ENCODE measurements at regions not wholly inside any gene's neighbourhood (a gene's known extent, or its start where the extent isn't known, plus 50 kb on each side); places are given as distances from the start of the nearest gene placed in this dataset.
"Not testable (repeated sequence)": the region's sequence is repeated elsewhere in the genome, so short reads cannot be mapped to it uniquely, and the experiment has no call there.

DNA sequence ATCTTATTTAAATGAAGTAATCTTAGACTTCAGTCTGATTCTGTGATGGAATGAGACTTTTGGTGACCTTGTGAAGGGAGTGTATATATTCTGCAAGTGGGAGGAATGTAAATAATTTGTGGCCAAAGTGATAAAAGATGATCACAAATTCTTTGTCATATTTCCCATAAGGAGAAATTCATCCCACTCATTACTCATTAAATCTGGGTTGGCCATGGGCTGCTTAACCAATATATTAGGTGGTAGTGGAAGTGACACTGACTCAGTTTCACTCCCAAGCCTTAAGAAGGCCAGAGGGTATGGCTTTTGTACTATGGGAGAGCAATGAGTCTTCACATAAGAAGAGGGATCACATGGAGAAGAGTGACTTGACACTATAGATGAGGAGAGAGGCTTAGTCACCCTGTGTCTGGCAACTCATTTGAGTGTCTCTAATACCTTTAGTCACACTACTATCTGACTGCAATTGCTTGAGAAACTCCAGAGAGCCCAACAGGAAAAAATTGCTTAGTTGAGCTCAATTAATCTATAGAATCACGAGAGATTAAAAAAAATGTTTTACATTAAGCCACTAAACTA is 408.2 kb upstream of the PITX2 start:
- DNase-seq (ENCODE audit: low spot score), result no peak

DNA sequence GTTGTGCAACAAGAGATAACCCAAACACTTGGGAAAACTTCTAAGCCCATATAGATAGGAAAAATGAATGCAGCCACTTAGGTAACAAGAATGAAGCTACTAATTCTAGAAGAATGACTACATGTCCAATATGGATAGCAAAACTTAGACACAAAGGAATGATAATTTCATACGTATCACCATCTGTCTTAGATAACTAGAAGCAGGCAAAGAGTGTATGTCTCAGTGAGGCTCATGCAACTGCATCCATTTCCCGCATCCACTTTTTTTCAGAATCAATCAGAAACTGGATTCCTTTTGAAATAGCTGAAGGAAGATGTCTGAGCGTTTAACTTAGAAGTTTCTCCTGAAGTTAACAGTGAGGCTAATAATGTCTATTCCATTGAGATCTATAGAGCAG is 408.7 kb upstream of the PITX2 start:
- no peak for DNase-seq (ENCODE audit: low spot score)

DNA sequence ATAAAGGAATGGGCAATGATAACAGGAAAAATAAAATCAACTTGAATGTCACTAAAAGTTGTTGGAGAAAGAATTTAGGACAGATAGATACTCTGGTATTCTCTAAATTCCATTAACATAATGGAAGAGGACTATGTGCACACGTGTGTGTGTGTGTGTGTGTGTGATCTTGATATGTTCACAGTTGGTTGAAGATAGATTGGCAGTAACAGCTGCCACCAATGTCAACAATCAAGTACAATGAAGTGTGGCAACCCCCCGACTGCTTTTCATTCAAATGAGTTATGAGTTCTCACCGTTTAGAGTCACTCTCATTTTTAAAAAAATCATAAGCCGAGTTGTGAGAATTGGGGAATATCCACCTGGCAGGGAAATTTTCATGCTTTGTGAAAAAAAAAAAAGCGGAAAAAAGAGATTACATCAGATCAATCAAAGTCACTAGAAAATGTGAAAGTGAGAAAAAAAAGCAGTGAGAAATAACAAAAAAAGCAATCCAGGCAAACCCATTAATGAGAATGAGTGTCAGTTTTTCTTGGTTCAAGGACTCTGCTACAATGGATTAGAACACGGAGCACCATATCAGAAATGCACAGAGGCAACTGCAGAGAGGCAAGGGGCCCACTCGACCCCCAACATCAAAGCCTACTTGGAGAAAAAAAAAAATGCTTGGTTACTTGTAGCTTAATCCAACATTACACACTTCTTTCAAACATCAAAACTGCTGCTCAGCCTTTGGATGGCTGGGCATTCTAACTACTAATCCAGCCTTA is 414.9 kb upstream of the PITX2 start:
- no peak for DNase-seq (ENCODE audit: low spot score)

DNA sequence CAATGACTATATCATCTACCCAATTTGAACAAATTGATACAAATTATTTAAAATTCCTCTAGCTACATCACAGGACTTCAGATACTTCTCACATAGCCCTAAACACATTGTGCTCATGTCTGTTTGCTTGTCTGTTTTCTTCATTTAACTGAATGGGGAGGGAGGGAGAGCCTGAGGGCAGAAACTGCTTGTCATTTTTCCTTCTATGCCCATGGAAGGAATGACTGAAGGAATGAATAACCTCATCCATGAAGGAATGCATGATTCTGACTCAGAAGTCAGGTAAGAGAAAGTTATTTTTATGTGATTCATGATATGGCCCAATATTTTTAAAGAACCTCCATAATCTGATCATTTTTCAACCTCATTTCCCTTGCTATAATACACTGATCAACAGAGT is 418.0 kb upstream of the PITX2 start:
- no peak for DNase-seq (ENCODE audit: low spot score)

DNA sequence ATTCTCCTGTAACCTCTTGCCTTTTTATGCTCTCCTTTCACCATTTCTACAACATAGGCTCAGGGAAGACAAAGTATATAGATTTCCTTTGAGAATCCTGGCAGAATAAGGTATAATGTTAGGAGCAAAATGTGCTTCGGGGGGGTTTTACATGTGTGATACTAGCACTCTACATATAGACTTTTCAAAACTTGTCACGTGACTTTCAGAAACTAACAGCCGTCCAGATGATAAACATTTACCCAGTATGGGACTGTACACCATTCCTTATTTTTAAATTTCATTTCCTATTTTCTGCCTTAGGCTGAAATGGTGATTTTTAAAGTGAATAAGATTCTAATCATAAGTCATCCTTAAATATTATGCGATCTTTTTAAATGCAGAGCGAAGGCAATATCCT is 420.4 kb upstream of the PITX2 start:
- no peak for DNase-seq (ENCODE audit: low spot score)

DNA sequence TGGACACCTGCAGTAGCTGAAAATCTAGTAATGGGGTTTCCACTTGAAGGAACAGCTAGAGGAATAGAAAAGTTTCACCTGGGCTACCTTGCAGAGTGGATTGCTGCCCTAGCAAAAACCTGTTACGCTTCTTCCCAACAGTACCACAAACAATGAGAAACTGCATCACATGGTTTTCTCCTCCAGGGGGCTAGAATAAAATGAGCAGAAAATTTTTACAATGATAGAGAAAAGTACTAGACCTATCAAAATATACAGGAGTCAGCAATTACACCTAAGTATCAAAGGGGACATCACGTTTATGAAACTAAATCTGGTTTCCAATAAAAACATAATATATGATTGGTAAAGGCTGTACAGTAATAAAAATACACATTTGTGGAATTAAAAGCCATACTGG is 423.1 kb upstream of the PITX2 start:
- DNase-seq (ENCODE audit: low spot score), result no peak

DNA sequence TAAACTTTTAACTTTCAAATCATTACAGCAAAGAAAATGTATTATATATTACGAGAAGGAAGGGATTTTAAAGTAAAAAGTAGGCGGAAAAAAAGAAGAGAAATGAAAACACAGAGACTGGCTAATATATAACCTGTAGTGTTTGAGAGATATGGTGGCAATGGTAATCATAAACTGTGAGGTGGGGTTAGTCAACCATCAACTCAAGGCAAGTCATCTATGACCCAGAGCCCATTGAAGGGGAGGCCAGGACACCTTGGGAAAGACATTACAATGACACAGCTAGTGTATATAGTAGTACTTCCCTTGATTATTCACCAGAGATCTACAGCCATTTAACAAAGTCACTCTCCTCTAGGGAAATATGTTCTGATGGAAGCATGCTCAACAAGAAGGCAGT is 423.9 kb upstream of the PITX2 start:
- no peak for DNase-seq (ENCODE audit: low spot score)

DNA sequence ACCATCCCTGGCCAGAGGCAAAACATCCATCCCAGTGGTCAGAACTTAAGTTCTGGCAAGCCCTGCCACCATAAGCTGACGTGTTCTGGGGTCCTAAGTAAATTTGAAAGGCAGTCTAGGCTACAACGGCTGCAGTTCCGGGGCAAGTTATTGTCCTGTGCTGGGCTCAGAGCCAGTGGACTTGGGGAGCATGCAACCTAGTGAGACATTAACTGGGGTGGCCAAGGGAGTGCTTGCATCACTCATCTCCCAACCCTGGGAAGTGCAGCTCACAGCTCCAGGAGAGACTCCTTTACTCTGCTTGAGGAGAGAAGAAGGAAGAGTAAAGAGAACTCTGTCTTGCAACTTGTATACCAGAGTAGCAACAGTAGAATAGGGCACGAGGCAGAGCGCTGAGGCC is 425.4 kb upstream of the PITX2 start:
- DNase-seq (ENCODE audit: low spot score), result no peak

DNA sequence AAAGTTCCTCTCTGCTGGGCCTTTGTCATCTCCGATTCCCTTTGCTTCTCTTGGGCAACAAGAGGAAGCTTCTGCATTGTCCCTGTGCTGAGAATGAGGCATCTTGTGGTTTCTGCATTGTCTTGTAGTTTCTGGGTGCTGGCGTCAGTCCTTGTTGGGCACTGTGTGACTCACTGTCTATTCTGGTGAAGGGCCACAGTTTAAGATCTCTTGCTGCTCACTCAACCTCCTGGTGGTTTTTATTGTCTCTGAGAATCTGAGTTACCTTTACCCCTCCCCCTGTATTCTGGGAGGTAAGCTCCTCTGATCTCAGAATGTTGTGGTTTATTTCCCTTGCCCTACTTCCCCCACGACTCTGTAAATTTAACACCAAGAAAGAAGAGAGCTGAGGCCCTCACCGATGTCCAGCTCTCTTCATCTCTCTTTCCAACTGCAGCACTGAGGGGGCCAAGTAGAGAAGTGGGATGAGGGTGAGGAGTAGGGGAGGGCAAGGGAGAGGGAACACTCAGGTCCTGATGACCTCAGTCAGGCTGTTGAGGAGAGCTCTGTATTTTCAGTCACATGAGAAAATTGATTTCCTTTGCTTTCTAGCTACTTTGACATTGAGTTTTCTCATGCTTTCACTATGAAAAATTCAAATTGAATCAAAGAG is 441.6 kb upstream of the PITX2 start:
- DNase-seq (ENCODE audit: low spot score), result no peak

DNA sequence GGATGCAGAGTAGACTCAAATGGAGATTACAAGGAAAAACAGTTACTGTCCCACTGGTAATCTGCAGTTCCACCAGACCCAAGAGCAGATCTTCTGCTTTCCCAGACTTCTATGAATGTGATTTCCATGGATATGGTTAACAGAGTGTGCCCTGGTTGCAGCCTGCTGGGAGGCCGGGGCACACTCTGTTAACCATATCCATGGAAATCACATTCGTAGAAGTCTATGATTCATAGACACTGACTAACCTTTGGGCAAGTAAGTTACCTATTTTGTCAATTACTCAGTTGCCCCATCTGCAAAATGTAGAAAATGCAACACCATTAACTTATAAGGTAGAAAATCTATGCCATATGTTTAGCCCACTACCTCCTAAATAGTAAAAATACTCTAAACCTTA is 443.1 kb upstream of the PITX2 start:
- DNase-seq (ENCODE audit: low spot score), result no peak

DNA sequence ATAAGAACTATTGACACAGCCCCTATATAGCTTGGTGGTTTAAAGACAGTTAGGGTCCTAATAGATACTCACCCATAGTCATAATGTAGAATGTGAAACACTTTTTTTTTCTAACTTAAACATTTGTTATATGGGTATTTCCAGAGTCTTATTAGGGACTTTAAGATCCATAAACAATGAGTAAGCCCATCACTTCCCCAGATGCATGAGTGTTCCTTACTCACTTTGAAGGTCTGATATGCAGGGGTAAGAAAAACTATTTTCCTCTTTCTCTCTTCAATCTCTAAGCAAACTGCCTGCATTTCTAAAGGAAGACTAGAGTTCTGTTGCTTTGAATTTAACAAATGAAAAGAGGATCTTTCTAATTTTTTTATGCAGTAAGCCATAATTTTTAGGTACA is 443.6 kb upstream of the PITX2 start:
- no peak for DNase-seq (ENCODE audit: low spot score)

DNA sequence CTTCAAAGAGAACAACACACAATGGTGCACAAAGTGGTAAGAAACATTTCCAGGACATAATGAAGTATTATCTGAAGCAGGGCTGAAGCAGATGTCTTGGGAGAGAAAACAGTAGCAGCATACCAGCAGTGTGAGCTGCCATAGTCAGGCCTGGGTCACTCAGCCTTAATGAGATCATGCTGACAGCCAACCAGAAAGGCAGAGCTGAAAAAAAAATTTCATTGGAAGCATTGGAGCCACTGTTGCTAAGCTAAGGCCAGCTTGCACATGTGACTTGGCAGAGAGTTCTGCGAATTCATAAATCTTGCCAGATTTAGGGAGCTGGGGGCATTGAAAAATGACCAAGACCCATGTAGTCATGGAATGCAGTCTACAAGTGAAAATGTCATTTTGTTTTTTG is 444.0 kb upstream of the PITX2 start:
- DNase-seq (ENCODE audit: low spot score), result no peak

DNA sequence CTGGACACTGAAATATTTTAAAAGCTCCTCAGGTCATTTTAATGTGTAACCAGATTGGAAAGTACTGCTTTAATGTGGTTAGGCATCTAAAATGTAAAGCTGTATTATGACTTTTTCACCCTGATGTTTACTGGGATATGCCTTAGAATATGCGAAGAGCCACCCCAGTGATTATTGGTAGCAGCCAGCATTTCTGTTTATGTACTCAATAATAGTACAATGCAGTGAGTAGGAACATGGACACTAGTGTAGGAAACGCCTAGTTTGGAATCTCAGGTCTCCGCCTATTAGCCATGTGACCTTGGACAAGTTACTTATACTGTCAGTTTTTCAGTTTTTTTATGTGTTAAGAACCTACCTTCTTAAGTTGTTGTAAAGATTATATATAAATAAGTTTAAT is 446.0 kb upstream of the PITX2 start:
- no peak for DNase-seq (ENCODE audit: low spot score)

DNA sequence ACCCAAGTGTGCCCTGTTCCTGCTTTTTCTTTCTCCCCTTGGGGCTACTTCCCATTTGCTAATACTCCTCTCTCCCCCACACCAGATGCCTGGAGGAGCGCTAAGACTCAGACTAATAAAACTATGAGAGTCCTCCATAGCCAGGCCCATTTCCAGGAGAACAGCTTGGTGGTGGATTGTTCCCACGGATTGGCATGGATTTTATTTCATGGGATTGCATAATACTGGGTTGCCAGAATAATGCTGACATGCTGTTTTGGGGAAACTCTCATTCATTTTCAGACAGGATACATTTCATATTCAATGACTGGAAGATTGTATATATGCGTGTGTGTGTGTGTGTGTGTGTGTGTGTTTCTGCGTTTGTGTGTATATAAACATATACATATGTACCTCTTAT is 447.5 kb upstream of the PITX2 start:
- DNase-seq (ENCODE audit: low spot score), result no peak

DNA sequence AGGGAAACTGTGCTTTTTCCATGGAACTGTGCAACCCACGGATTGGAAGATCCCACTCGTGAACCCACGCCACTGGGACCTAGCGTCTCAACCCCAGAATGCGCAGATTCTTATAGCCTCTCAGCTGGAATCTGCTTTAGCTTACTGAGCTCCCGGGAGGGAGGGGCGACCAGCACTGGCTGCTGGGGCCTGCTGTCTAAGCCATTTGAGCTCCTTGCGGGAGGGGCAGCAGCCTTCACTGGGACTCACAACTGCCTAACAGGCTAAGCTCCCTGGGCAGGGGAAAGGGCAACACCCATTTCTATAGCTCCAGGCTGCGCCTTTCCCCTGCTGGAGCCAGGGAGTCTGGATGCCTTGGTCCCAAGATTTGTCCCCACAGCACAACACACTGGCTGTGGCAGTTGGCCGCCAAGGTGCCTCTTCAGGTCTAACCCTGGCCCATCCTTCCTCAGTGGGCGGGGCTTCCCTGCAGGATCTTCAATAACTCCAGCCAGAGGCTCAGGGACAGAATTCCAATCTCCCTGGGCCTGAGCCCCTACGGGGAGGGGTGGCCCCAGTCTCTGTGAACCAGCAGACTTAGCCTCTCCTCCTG is 451.7 kb upstream of the PITX2 start:
- no peak for DNase-seq (ENCODE audit: low spot score)

DNA sequence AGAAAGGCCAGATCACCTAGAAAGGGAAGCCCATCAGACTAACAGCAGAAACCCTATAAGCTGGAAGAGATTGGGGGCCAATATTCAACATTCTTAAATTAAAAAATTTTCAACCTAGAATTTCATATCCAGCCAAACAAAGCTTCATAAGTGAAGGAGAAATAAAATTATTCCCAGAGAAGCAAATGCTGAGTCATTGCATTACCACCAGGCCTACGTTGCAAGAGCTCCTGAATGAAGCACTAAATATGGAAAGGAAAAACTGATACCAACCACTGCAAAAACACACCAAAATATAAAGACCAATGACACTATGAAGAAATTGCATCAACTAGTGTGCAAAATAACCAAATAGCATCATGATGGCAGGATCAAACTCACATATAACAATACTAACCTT is 453.4 kb upstream of the PITX2 start:
- not testable (repeated sequence) for DNase-seq (ENCODE audit: low spot score)

DNA sequence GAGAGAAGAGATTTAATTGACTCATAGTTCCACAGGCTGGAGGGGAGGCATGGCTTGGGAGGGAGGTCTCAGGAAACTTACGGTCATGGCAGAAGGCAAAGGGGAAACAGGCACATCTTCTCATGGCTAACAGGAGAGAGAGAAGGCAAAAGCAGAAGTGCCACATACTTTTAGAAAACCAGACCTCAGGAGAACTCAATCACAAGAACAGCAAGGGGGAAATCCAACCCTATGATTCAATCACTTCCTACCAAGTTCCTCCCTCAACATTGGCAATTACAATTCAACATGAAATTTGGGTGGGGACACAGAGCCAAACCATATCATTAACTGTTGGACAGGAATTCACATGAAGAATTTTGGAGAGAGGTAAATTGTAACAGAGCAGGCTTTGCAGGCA is 485.3 kb upstream of the PITX2 start:
- no peak for DNase-seq (ENCODE audit: low spot score)

DNA sequence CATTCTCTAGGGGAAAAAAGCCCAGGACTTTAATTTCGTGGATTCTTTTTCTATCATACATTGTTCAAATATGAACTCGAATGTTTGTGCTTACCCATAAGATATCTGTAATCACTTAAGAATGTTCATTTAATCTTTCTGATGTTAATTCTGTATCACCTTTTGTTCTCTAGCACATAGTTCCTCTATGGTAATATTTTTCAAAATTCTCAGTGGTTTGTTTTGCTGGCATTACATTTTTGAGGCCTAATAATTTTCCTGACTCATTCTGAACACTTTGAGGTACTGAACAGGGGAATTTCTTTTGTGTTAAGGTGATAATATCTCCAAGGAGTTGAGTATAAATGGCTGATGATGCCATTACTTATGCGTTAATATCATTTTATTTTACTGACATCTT is 490.7 kb upstream of the PITX2 start:
- DNase-seq (ENCODE audit: low spot score), result no peak

DNA sequence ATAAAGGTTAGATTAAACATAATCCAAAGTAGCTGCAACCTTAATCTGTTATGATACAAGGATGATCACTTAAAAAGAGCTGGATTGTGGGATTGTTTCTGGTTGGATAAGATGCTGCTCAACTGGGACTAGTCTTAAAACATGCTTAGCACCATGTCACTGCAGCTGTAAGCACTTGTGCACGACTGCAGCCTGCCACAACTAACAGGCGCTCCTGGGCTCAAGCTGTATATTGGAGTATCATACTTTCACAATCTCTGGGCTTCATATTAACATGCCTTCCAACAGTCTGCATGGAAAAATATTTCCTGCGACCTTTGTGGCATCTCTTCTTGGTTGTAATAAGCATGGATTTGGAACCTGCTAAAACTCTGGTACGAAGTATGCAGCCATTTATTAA is 493.0 kb upstream of the PITX2 start:
- no peak for DNase-seq (ENCODE audit: low spot score)

DNA sequence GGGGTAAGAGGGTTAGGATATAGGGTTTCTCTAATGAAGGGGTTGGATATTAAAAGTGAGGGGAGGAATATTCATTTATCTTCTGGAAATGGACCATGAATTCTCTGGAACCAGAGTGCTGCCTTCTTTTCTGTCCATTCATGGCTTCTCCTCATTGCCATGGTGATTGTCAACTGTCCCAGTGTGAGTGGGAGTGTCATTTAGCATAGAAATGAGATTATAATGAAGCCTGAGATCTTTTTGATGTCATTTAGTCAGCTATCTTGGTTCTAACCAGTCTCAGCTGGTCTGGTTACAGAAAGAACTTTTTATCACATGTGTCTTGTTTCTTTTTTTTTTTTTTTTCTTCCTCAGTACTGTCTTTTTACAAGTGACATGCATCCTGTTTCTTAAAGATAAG is 497.3 kb upstream of the PITX2 start:
- DNase-seq (ENCODE audit: low spot score), result no peak

DNA sequence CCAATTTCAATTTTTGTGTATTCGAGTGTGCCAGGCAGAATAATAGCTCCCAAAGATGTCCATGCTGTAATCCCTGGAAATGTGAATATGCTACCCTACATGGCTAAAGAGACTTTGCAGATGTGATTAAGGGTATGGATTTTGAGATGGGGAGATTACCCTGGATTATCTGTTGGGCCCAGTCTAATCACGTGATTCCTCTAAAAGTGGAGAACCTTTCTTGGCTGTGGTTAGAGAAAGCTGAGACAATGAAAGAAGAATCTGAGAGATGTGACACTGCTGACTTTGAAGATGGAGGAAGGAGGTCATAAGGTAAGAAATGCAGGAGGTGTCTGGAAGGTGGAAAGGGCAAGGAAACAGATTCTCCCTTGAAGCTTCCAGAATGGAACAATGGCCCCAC is 503.5 kb upstream of the PITX2 start:
- DNase-seq (ENCODE audit: low spot score), result no peak

DNA sequence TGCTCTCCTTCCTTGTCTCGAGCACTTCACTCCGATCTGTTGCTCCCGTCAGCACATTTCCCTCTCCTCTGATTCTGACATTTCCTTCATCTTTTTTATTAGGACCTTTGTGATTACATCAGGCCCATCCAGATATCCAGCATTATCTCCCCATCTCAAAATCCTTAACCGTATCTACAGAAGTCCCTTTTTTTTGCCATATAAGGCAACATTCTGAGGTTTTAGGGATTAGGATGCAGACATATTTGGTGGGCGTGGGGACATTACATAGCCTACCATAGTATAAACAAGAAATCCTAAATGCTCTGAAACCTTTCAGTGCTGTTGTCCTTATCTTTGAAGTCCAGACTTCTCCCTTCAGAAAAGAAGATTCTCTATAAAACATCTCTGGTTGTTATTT is 505.0 kb upstream of the PITX2 start:
- DNase-seq (ENCODE audit: low spot score), result no peak

DNA sequence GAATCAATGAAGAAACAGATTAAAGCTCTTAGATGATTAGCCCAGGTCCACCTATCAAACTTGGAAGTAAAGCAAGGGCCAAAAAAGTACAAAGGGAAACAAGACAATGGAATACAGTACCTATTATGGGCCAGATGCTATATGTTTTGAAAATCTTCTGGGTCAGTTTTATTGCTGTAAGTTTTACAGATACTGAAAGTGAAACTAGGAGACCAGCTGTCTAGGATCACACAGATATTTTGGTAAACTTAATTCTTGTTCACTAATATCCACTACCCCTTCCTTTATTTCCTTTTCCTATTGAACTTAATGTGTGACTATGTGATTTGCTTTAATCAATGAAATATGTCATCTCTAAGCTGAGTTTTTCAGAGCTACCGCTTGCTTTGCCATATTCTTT is 505.4 kb upstream of the PITX2 start:
- DNase-seq (ENCODE audit: low spot score), result no peak
